Suppressor macrophage treated with lipopolysaccharide for 1 hour (primary cell): ENCODE measurements at regions not wholly inside any gene's neighbourhood (a gene's known extent, or its start where the extent isn't known, plus 50 kb on each side); places are given as distances from the start of the nearest gene placed in this dataset.
A peak's percentile ranks its signal among the peaks of the same experiment; 100 is the strongest.
"Not testable (repeated sequence)": the region's sequence is repeated elsewhere in the genome, so short reads cannot be mapped to it uniquely, and the experiment has no call there.

Source experiments
- DNase-seq, 3 donors: peaks; one replicate each; pipeline ENCODE4 v3.0.0-alpha.2; 2020 to 2022

GRCh38 chr2:8249769-8250168, 432.1 kb upstream of the ID2 start:
- no peak for DNase-seq

- DNase-seq = not testable (repeated sequence)
Observed at GRCh38 chr2:8250290-8250689, 431.6 kb upstream of the ID2 start.

GRCh38 chr2:8251291-8251690, 430.6 kb upstream of the ID2 start:
- peak; percentile 72 to 77 (median 72) for DNase-seq

GRCh38 chr2:8251856-8252255, 430.0 kb upstream of the ID2 start:
- DNase-seq = no peak

- DNase-seq = no peak
Observed at GRCh38 chr2:8252997-8253694, 428.7 kb upstream of the ID2 start.

- no peak for DNase-seq
Observed at GRCh38 chr2:8253781-8254180, 428.1 kb upstream of the ID2 start.

GRCh38 chr2:8254214-8254613, 427.6 kb upstream of the ID2 start:
- not testable (repeated sequence) for DNase-seq

- no peak for DNase-seq
Observed at GRCh38 chr2:8254791-8255447, 426.9 kb upstream of the ID2 start.

- no peak for DNase-seq
Observed at GRCh38 chr2:8255448-8255800, 426.4 kb upstream of the ID2 start.

- no peak for DNase-seq
Observed at GRCh38 chr2:8256905-8257304, 425.0 kb upstream of the ID2 start.

GRCh38 chr2:8257502-8257901, 424.4 kb upstream of the ID2 start:
- DNase-seq = no peak

- no peak for DNase-seq
Observed at GRCh38 chr2:8258406-8258805, 423.4 kb upstream of the ID2 start.

GRCh38 chr2:8259106-8259840, 422.6 kb upstream of the ID2 start:
- peak in 2 of 3 donors; percentile 45 to 49 for DNase-seq

GRCh38 chr2:8259841-8260178, 422.0 kb upstream of the ID2 start:
- no peak for DNase-seq

- no peak for DNase-seq
Observed at GRCh38 chr2:8260213-8260612, 421.6 kb upstream of the ID2 start.

- no peak for DNase-seq
Observed at GRCh38 chr2:8263901-8264300, 418.0 kb upstream of the ID2 start.

GRCh38 chr2:8264981-8265380, 416.9 kb upstream of the ID2 start:
- DNase-seq = no peak

GRCh38 chr2:8265476-8266226, 416.2 kb upstream of the ID2 start:
- DNase-seq = peak; percentile 47 to 60 (median 52)

- no peak for DNase-seq
Observed at GRCh38 chr2:8266563-8266962, 415.3 kb upstream of the ID2 start.

- peak; percentile 45 to 79 (median 71) for DNase-seq
Observed at GRCh38 chr2:8267048-8267447, 414.8 kb upstream of the ID2 start.

- no peak for DNase-seq
Observed at GRCh38 chr2:8267721-8268120, 414.1 kb upstream of the ID2 start.

GRCh38 chr2:8268172-8268783, 413.6 kb upstream of the ID2 start:
- peak; percentile 70 to 71 (median 71) for DNase-seq

GRCh38 chr2:8270699-8271098, 411.2 kb upstream of the ID2 start:
- DNase-seq = no peak
